Endothelial cell of umbilical vein (primary cell): ENCODE measurements at regions not wholly inside any gene's neighbourhood (a gene's known extent, or its start where the extent isn't known, plus 50 kb on each side); places are given as distances from the start of the nearest gene placed in this dataset.

ENCODE experiments used
- BruUV-seq: library from RNA; stranded (reverse); fragments of 400-500 nt; replicated peaks from 2 replicates; lab custom pipeline; 2021; lab: Mats Ljungman, UMichigan
- CTCF ChIA-PET: fragments of 300-600, 350-600 bp; sonication (Branson Sonifier 250); formaldehyde crosslinking; loops from one replicate; lab custom pipeline; 2021; ENCODE audit warnings: antibody characterized with exemption, inconsistent platforms; lab: Charles Lee
- POLR2A ChIA-PET: fragments of 300-600, 350-600 bp; sonication (Branson Sonifier 250); formaldehyde crosslinking; loops from one replicate; lab custom pipeline; 2021; ENCODE audit warnings: antibody characterized with exemption, inconsistent platforms; lab: Charles Lee
- DNase-seq: peaks from one replicate; pipeline ENCODE4 v3.0.0-alpha.2; 2011; ENCODE audit warnings: low read depth, low spot score
- FAIRE-seq: peaks from 2 replicates; lab custom pipeline; 2011; peaks lifted over from hg19 to GRCh38; lab: Jason Lieb, UNC
- H2AFZ ChIP-seq: 2 replicates; pipeline ENCODE4 v1.6.0; 2012; ENCODE audit warnings: low read depth, low read length, control low read depth, inconsistent platforms
- H3K27ac ChIP-seq: 2 replicates; pipeline ENCODE4 v1.5.1; 2011; ENCODE audit warnings: low read depth, mild to moderate bottlenecking, control low read depth, low read length, moderate library complexity; ENCODE audit not compliant: insufficient read depth
- H3K27me3 ChIP-seq, 2 experiments: 2 replicates each; pipeline versions ENCODE4 v1.6.0 to v1.6.1; 2011; ENCODE audit warnings: low read length in 2 of 2, mixed read lengths in 1 of 2; ENCODE audit not compliant: control insufficient read depth in 2 of 2, insufficient read depth in 2 of 2
- H3K36me3 ChIP-seq, 2 experiments: 2 replicates in 1 of 2; 3 replicates in 1 of 2; pipeline ENCODE4 v1.5.1; 2011; ENCODE audit warnings: low read length in 2 of 2, mild to moderate bottlenecking in 1 of 2, moderate library complexity in 1 of 2; ENCODE audit not compliant: control insufficient read depth in 2 of 2, insufficient read depth in 2 of 2; ENCODE audit errors: extremely low read depth in 1 of 2
- H3K4me1 ChIP-seq: 3 replicates; pipeline ENCODE4 v1.5.1; 2011; ENCODE audit warnings: mild to moderate bottlenecking, low read length; ENCODE audit not compliant: control insufficient read depth, insufficient read depth; ENCODE audit errors: extremely low read depth
- H3K4me2 ChIP-seq: 2 replicates; pipeline ENCODE4 v1.6.1; 2011; ENCODE audit warnings: low read length, control low read depth, mixed read lengths; ENCODE audit not compliant: insufficient read depth
- H3K4me3 ChIP-seq, 3 experiments: fragments of 200-600 bp in 1 of 3; sonication (generic), shearing (Covaris generic) in 1 of 3; replicated peaks in 1 of 3; 2 replicates each; pipeline ENCODE4 v1.5.1; 2011 to 2016; ENCODE audit warnings: control low read depth in 3 of 3, low read length in 3 of 3, mild to moderate bottlenecking in 2 of 3, inconsistent platforms in 1 of 3, low read depth in 1 of 3, moderate library complexity in 1 of 3; ENCODE audit not compliant: insufficient read depth in 1 of 3
- H3K79me2 ChIP-seq: 2 replicates; pipeline ENCODE4 v1.6.0; 2012; ENCODE audit warnings: low read length, inconsistent platforms; ENCODE audit not compliant: control insufficient read depth, insufficient read depth
- H3K9ac ChIP-seq: replicated peaks from 2 replicates; pipeline ENCODE3; 2011; ENCODE audit warnings: low read length, control low read depth; ENCODE audit not compliant: insufficient read depth; ENCODE audit errors: extremely low read depth
- H3K9me1 ChIP-seq: replicated peaks from 3 replicates; pipeline ENCODE4 v1.6.0; 2011; ENCODE audit warnings: mild to moderate bottlenecking, low read length; ENCODE audit not compliant: control insufficient read depth, insufficient read depth; ENCODE audit errors: extremely low read depth
- H3K9me3 ChIP-seq: replicated peaks from 2 replicates; pipeline ENCODE4 v1.5.1; 2012; ENCODE audit warnings: low read length, inconsistent platforms; ENCODE audit not compliant: control insufficient read depth, insufficient read depth
- H4K20me1 ChIP-seq: replicated peaks from 2 replicates; pipeline ENCODE3; 2011; ENCODE audit warnings: mild to moderate bottlenecking, low read length; ENCODE audit not compliant: control insufficient read depth, insufficient read depth; ENCODE audit errors: extremely low read depth
- EZH2 ChIP-seq: IDR thresholded peaks from 2 replicates; pipeline ENCODE4 v1.6.1; 2012; ENCODE audit warnings: borderline replicate concordance, low read depth, mild to moderate bottlenecking, moderate library complexity, low read length, inconsistent platforms; ENCODE audit not compliant: severe bottlenecking
- FOS ChIP-seq: IDR thresholded peaks from 2 replicates; pipeline ENCODE4 v1.6.1; 2011; ENCODE audit warnings: mild to moderate bottlenecking, low read length, moderate library complexity, borderline replicate concordance; ENCODE audit not compliant: insufficient read depth
- GATA2 ChIP-seq: IDR thresholded peaks from 2 replicates; pipeline ENCODE4 v1.7.0; 2011; ENCODE audit warnings: low read depth, mild to moderate bottlenecking, moderate library complexity, mixed read lengths, low read length; ENCODE audit not compliant: insufficient read length, insufficient read depth
- JUN ChIP-seq: IDR thresholded peaks from 2 replicates; pipeline ENCODE4 v1.6.1; 2011; ENCODE audit warnings: borderline replicate concordance, low read depth; ENCODE audit not compliant: insufficient read length, insufficient read depth
- MYC ChIP-seq: IDR thresholded peaks from one replicate; pipeline ENCODE4 v1.6.1; 2011; ENCODE audit warnings: mild to moderate bottlenecking, low read depth, low read length
- POLR2A ChIP-seq: IDR thresholded peaks from 2 replicates; pipeline ENCODE4 v1.6.1; 2012; ENCODE audit warnings: low read depth, mild to moderate bottlenecking, control low read depth, low read length
- POLR2AphosphoS5 ChIP-seq: IDR thresholded peaks from 2 replicates; pipeline ENCODE4 v1.6.1; 2012; ENCODE audit warnings: low read depth, mild to moderate bottlenecking, control low read depth, low read length, moderate library complexity; ENCODE audit not compliant: insufficient read depth
- dilution Hi-C: fragments of 300-500 bp; cut with MboI; formaldehyde crosslinking; loops from one replicate; pipeline ENCODE4 v1.15.0; 2019; ENCODE audit warnings: low sequenced_read_pairs; ENCODE audit not compliant: extremely low pct_ligation_motif_present
- intact Hi-C: fragments of 100-400 bp; cut with micrococcal nuclease; formaldehyde crosslinking; loops from one replicate; pipeline ENCODE4 v1.10.0; 2022
- TF ChIP-seq, protein P1 (sequence below), 2 donors: IDR thresholded peaks; 1 replicate in 1 of 2; 2 replicates in 1 of 2; pipeline ENCODE4 v1.5.1; 2011; ENCODE audit warnings: low read length in 2 of 2, mild to moderate bottlenecking in 2 of 2, moderate library complexity in 2 of 2, control low read depth in 1 of 2, inconsistent platforms in 1 of 2, low read depth in 1 of 2; ENCODE audit not compliant: insufficient read depth in 1 of 2; ENCODE audit errors: extremely low read depth in 1 of 2
- TF ChIP-seq, protein P2 (sequence below): IDR thresholded peaks from 2 replicates; pipeline ENCODE4 v1.6.1; 2011; ENCODE audit not compliant: insufficient read depth, insufficient read length

- Histone ChIP-seq H3K4me3 (no peak overlapping the region), H3K27me3 (no peaks in the 10 kb centered on the region), H2AFZ (no peak overlapping the region), H3K9me3 (no peaks in the 10 kb centered on the region), H3K9ac (no peak overlapping the region), H3K27ac (no peak overlapping the region), H4K20me1 (no peaks in the 10 kb centered on the region), H3K79me2 (no peaks in the 10 kb centered on the region), H3K9me1 (no peaks in the 10 kb centered on the region), H3K4me1 (no peaks in the 10 kb centered on the region), H3K4me2 (no peak overlapping the region), H3K36me3 (no peaks in the 10 kb centered on the region)
- FAIRE-seq (no peak), DNase-seq (no peak)
- TF ChIP-seq POLR2A: no peak
- TF ChIP-seq FOS: no peak
- TF ChIP-seq, protein P1, sequence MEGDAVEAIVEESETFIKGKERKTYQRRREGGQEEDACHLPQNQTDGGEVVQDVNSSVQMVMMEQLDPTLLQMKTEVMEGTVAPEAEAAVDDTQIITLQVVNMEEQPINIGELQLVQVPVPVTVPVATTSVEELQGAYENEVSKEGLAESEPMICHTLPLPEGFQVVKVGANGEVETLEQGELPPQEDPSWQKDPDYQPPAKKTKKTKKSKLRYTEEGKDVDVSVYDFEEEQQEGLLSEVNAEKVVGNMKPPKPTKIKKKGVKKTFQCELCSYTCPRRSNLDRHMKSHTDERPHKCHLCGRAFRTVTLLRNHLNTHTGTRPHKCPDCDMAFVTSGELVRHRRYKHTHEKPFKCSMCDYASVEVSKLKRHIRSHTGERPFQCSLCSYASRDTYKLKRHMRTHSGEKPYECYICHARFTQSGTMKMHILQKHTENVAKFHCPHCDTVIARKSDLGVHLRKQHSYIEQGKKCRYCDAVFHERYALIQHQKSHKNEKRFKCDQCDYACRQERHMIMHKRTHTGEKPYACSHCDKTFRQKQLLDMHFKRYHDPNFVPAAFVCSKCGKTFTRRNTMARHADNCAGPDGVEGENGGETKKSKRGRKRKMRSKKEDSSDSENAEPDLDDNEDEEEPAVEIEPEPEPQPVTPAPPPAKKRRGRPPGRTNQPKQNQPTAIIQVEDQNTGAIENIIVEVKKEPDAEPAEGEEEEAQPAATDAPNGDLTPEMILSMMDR (IDR thresholded peaks at IDR 0.05; ENCODE audit: extremely low read depth in 1 of 2, insufficient read depth in 1 of 2, low read depth in 1 of 2, low read length in 2 of 2): no peak
- TF ChIP-seq MYC: no peak
- no peak for TF ChIP-seq POLR2AphosphoS5
- TF ChIP-seq EZH2: no peak
- TF ChIP-seq, protein P2, sequence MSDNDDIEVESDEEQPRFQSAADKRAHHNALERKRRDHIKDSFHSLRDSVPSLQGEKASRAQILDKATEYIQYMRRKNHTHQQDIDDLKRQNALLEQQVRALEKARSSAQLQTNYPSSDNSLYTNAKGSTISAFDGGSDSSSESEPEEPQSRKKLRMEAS: no peak
- no peak for TF ChIP-seq GATA2
- TF ChIP-seq JUN: no peak
- POLR2A ChIA-PET: no interaction called here
- dilution Hi-C loops: no loop called here
- intact Hi-C loops: no loop called here
- BruUV-seq: no TSS peak
- CTCF ChIA-PET: no interaction called here
Observed at GRCh38 chr11:109644152-109644551, 222.2 kb downstream of the C11orf87 start.
